Liver (tissue), 7 donors: ENCODE measurements at regions not wholly inside any gene's neighbourhood (a gene's known extent, or its start where the extent isn't known, plus 50 kb on each side); places are given as distances from the start of the nearest gene placed in this dataset.
A peak's percentile ranks its signal among the peaks of the same experiment; 100 is the strongest.

Experiments used
- DNase-seq: peaks from one replicate; pipeline ENCODE4 v3.0.0-alpha.2; 2017; ENCODE audit warnings: low spot score
- H3K27ac ChIP-seq, 2 donors: one replicate each; pipeline ENCODE4 v1.7.0; 2013; ENCODE audit warnings: inconsistent platforms in 2 of 2, low read length in 2 of 2, control low read depth in 1 of 2, low read depth in 1 of 2, mild to moderate bottlenecking in 1 of 2
- H3K27me3 ChIP-seq, 4 donors: one replicate each; pipeline versions ENCODE4 v1.6.1 to v1.7.0; 2013; ENCODE audit warnings: low read length in 3 of 4, inconsistent platforms in 1 of 4, mild to moderate bottlenecking in 1 of 4, moderate library complexity in 1 of 4; ENCODE audit not compliant: control insufficient read depth in 4 of 4, insufficient read depth in 4 of 4
- H3K36me3 ChIP-seq, 4 donors: one replicate each; pipeline versions ENCODE4 v1.6.1 to v1.7.0; 2013; ENCODE audit warnings: low read length in 3 of 4, mild to moderate bottlenecking in 3 of 4, low read depth in 1 of 4, moderate library complexity in 1 of 4; ENCODE audit not compliant: control insufficient read depth in 4 of 4, insufficient read depth in 3 of 4
- H3K4me1 ChIP-seq, 4 donors: one replicate each; pipeline versions ENCODE4 v1.6.1 to v1.7.0; 2013; ENCODE audit warnings: low read length in 3 of 4, mild to moderate bottlenecking in 3 of 4, moderate library complexity in 1 of 4; ENCODE audit not compliant: control insufficient read depth in 4 of 4, insufficient read depth in 4 of 4
- H3K4me3 ChIP-seq, 3 donors: one replicate each; pipeline versions ENCODE4 v1.6.1 to v1.7.0; 2013; ENCODE audit warnings: low read length in 3 of 3, control low read depth in 1 of 3, low read depth in 1 of 3, mild to moderate bottlenecking in 1 of 3
- H3K9ac ChIP-seq, 2 donors: one replicate each; pipeline ENCODE4 v1.7.0; 2013; ENCODE audit warnings: low read length in 2 of 2, mild to moderate bottlenecking in 2 of 2, moderate library complexity in 2 of 2, control low read depth in 1 of 2, low read depth in 1 of 2
- H3K9me3 ChIP-seq, 4 donors: one replicate each; pipeline versions ENCODE4 v1.6.1 to v1.7.0; 2013; ENCODE audit warnings: low read length in 3 of 4; ENCODE audit not compliant: control insufficient read depth in 4 of 4
- EGR1 ChIP-seq, 2 donors: IDR thresholded peaks; 2 replicates each; pipeline ENCODE4 v1.6.1; 2016 to 2018; ENCODE audit warnings: antibody characterized with exemption in 2 of 2, low read depth in 2 of 2
- FOXA1 ChIP-seq: IDR thresholded peaks from 2 replicates; pipeline ENCODE4 v1.6.1; 2016; ENCODE audit warnings: antibody characterized with exemption
- GABPA ChIP-seq, 2 donors: IDR thresholded peaks in 1 of 2; conservative IDR thresholded peaks in 1 of 2; 2 replicates each; pipeline ENCODE4 v1.6.1; 2016; ENCODE audit warnings: antibody characterized with exemption in 2 of 2, mild to moderate bottlenecking in 1 of 2, moderate library complexity in 1 of 2
- HNF4A ChIP-seq, 2 donors: conservative IDR thresholded peaks; 2 replicates each; pipeline ENCODE4 v1.6.1; 2016; ENCODE audit warnings: antibody characterized with exemption in 2 of 2, mild to moderate bottlenecking in 2 of 2
- HNF4G ChIP-seq: IDR thresholded peaks from 2 replicates; pipeline ENCODE4 v1.6.1; 2016; ENCODE audit warnings: antibody characterized with exemption
- JUND ChIP-seq, 2 donors: IDR thresholded peaks; 2 replicates each; pipeline ENCODE4 v1.6.1; 2016; ENCODE audit warnings: antibody characterized with exemption in 2 of 2
- MAX ChIP-seq: IDR thresholded peaks from 2 replicates; pipeline ENCODE4 v1.6.1; 2016; ENCODE audit warnings: antibody characterized with exemption
- RAD21 ChIP-seq, 2 donors: IDR thresholded peaks; 2 replicates each; pipeline ENCODE4 v1.6.1; 2016; ENCODE audit warnings: antibody characterized with exemption in 2 of 2, mild to moderate bottlenecking in 2 of 2
- REST ChIP-seq: IDR thresholded peaks from 2 replicates; pipeline ENCODE4 v1.6.1; 2016; ENCODE audit warnings: antibody characterized with exemption, mild to moderate bottlenecking
- SP1 ChIP-seq: IDR thresholded peaks from 2 replicates; pipeline ENCODE4 v1.6.1; 2018; ENCODE audit warnings: antibody characterized with exemption, mild to moderate bottlenecking
- TAF1 ChIP-seq: conservative IDR thresholded peaks from 2 replicates; pipeline ENCODE4 v1.6.1; 2016; ENCODE audit warnings: antibody characterized with exemption, mild to moderate bottlenecking
- ZBTB33 ChIP-seq: IDR thresholded peaks from 2 replicates; pipeline ENCODE4 v1.6.1; 2016; ENCODE audit warnings: antibody characterized with exemption
- WGBS: extraction: QIAGEN DNeasy Blood & Tissue Kit; methylation state at CpG from one replicate; pipeline ENCODE4 v1.1.7; 2013; 5-methylcytosine and 5-hydroxymethylcytosine counted together
- donor health status: healthy.
- donor health status: healthy.
- donor health status: healthy.
- donor health status: healthy.

- TF ChIP-seq ZBTB33 = no peak
- TF ChIP-seq GABPA (IDR thresholded peaks at IDR 0.05 in 1 of 2, conservative IDR thresholded peaks at IDR 0.05 in 1 of 2) = no peak
- no peak for TF ChIP-seq MAX
- peak; percentile 28 for TF ChIP-seq SP1
- TF ChIP-seq TAF1 = no peak
- TF ChIP-seq EGR1 (IDR thresholded peaks at IDR 0.05; ENCODE audit: low read depth in 2 of 2) = no peak
- no peak for TF ChIP-seq JUND (IDR thresholded peaks at IDR 0.05)
Observed at GRCh38 chr3:103077910-103078309, 643.1 kb downstream of the ZPLD1 start (continued).

- Histone ChIP-seq H3K36me3 (no peaks in the 10 kb centered on the region), H3K9me3 (no peaks in the 10 kb centered on the region), H3K27me3 (no peaks in the 10 kb centered on the region), H3K4me3 (no peak overlapping the region), H3K27ac (no peak overlapping the region), H3K9ac (no peak overlapping the region), H3K4me1 (no peaks in the 10 kb centered on the region)
- no peak for DNase-seq
- TF ChIP-seq HNF4A (conservative IDR thresholded peaks at IDR 0.05) (no peak), EGR1 (IDR thresholded peaks at IDR 0.05; ENCODE audit: low read depth in 2 of 2) (no peak), GABPA (IDR thresholded peaks at IDR 0.05 in 1 of 2, conservative IDR thresholded peaks at IDR 0.05 in 1 of 2) (no peak), ZBTB33 (no peak), JUND (IDR thresholded peaks at IDR 0.05) (no peak), REST (no peak), SP1 (no peak), HNF4G (no peak), RAD21 (IDR thresholded peaks at IDR 0.05) (no peak), FOXA1 (no peak), TAF1 (no peak)
- 92% methylated on average over 1 of the region's 1 CpG for WGBS
Observed at GRCh38 chr3:103082501-103082900, 647.7 kb downstream of the ZPLD1 start.
